Mesothelial cell of epicardium (in vitro differentiated cells): ENCODE measurements at regions not wholly inside any gene's neighbourhood (a gene's known extent, or its start where the extent isn't known, plus 50 kb on each side); places are given as distances from the start of the nearest gene placed in this dataset.

Experiments used
- DNase-seq, 2 experiments: peaks; one replicate each; pipeline ENCODE4 v3.0.0; 2021; ENCODE audit warnings: low spot score in 2 of 2; ENCODE audit not compliant: unreplicated experiment in 2 of 2
- H3K27ac Mint-ChIP-seq: 2 replicates; pipeline ENCODE4 v1.8.0; 2021; ENCODE audit warnings: mixed read lengths
- H3K27me3 Mint-ChIP-seq: 2 replicates; pipeline ENCODE4 v1.8.0; 2021; ENCODE audit warnings: low read depth, mixed read lengths
- H3K36me3 Mint-ChIP-seq: 2 replicates; pipeline ENCODE4 v1.8.0; 2021; ENCODE audit warnings: mixed read lengths
- H3K4me1 Mint-ChIP-seq: 2 replicates; pipeline ENCODE4 v1.8.0; 2021; ENCODE audit warnings: mixed read lengths
- H3K4me3 Mint-ChIP-seq: 2 replicates; pipeline ENCODE4 v1.8.0; 2021; ENCODE audit warnings: mild to moderate bottlenecking, moderate library complexity, mixed read lengths
- H3K9me3 Mint-ChIP-seq: 2 replicates; pipeline ENCODE4 v1.8.0; 2021; ENCODE audit warnings: mixed read lengths
- TF ChIP-seq, protein P1 (sequence below): fragments of 200-600 bp; sonication (generic); IDR thresholded peaks from one replicate; pipeline ENCODE4 v1.5.0; 2021; ENCODE audit warnings: antibody characterized with exemption; ENCODE audit not compliant: unreplicated experiment

DNA sequence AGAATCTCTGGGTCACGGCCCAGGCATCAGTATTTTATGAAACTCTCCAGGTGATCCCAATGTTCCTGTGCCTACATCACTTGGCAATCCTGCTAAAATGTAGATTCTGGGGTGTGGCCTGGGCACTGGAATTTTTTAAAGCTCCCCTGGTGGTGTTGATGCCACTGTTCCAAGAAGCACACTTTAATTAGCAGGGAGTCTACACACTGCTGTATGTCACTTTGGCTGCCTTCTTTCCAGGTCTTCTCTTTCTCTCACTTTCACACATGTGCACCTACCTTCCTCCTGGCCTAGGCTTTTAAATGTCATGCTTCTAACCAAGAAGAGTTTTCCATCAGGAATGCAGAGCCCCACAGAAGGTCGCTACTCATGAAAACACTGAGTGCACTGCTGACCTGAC, 136.0 kb upstream of the ALDH1B1 start:
- TF ChIP-seq, protein P1, sequence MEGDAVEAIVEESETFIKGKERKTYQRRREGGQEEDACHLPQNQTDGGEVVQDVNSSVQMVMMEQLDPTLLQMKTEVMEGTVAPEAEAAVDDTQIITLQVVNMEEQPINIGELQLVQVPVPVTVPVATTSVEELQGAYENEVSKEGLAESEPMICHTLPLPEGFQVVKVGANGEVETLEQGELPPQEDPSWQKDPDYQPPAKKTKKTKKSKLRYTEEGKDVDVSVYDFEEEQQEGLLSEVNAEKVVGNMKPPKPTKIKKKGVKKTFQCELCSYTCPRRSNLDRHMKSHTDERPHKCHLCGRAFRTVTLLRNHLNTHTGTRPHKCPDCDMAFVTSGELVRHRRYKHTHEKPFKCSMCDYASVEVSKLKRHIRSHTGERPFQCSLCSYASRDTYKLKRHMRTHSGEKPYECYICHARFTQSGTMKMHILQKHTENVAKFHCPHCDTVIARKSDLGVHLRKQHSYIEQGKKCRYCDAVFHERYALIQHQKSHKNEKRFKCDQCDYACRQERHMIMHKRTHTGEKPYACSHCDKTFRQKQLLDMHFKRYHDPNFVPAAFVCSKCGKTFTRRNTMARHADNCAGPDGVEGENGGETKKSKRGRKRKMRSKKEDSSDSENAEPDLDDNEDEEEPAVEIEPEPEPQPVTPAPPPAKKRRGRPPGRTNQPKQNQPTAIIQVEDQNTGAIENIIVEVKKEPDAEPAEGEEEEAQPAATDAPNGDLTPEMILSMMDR, result no peak
- Mint-ChIP-seq H3K9me3 (peaks cover 7% of the 10 kb centered on the region), H3K4me3 (no peak overlapping the region), H3K27ac (no peak overlapping the region), H3K4me1 (peaks cover 2% of the 10 kb centered on the region), H3K27me3 (no peaks in the 10 kb centered on the region), H3K36me3 (peaks cover 3% of the 10 kb centered on the region)
- DNase-seq, result no peak

DNA sequence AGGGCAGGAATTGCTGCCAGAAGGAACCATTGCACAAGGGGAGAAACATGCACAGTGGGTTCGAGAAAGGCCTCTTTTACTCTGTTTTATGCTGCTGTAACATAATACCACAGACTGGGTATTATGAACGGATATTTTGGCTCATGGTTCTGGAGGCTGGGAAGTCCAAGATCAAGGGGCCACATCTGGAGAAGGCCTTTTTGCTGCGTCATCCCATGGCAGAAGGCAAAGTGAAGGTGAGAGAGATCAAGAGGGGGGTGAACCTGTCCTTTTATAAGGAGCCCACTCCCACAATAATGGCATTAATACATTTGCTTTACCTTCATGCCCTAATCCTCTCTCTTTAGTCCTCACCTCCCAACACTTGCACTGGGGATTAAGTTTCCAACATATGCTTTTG, 136.9 kb upstream of the ALDH1B1 start:
- no peak overlapping the region for H3K4me3 Mint-ChIP-seq
- no peak overlapping the region for H3K27ac Mint-ChIP-seq
- peaks cover 7% of the 10 kb centered on the region for H3K9me3 Mint-ChIP-seq
- no peak for DNase-seq
- peaks cover 3% of the 10 kb centered on the region for H3K36me3 Mint-ChIP-seq
- no peaks in the 10 kb centered on the region for H3K27me3 Mint-ChIP-seq
- peaks cover 10% of the 10 kb centered on the region for H3K4me1 Mint-ChIP-seq
- TF ChIP-seq, protein P1, result no peak

DNA sequence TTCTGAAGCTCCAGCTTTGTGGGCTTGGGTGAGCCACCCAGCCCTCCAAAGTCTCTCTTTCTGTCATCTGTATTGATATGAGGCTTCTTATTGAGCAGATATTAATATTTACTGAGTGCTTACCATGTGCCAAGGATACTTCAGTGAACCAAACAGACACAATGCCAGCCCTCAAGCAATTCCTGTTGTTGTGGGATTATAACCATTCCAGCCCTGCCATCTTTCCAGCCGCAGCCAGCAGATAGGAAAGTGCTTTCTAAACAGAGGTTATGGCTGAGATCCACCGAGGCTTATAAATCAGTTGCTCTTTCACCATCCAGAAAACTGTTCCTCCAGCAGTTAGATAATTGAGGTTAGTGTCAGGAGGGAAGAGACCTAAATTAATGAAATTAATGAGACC, 137.7 kb upstream of the ALDH1B1 start:
- H3K4me3 Mint-ChIP-seq, result no peak overlapping the region
- TF ChIP-seq, protein P1, result no peak
- peaks cover 1% of the 10 kb centered on the region for H3K9me3 Mint-ChIP-seq
- H3K4me1 Mint-ChIP-seq, result peaks cover 10% of the 10 kb centered on the region
- H3K27ac Mint-ChIP-seq, result no peak overlapping the region
- peaks cover 1% of the 10 kb centered on the region for H3K36me3 Mint-ChIP-seq
- no peaks in the 10 kb centered on the region for H3K27me3 Mint-ChIP-seq
- DNase-seq, result no peak

DNA sequence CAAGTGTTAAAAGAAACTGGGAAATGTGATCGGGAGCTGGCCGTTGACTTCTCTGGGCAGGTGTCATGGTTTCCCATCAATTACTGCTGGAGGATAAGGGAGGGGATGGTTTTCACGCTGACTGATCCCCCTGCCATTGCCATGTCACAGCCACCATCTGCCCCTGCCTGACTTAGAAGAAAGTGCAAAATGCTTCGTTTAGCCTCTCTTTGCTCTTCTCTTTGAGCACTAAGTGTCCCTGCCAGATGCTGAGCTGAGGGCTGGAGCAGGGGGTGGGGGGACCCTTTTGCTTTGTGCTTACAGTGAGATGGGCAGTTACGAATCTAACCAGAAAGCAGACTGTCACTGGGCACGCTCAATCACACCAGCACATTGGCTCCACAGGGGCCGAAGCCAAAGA, 138.4 kb upstream of the ALDH1B1 start:
- Mint-ChIP-seq H3K4me1 (peaks cover 10% of the 10 kb centered on the region), H3K36me3 (no peaks in the 10 kb centered on the region), H3K27ac (no peak overlapping the region), H3K4me3 (no peak overlapping the region), H3K27me3 (no peaks in the 10 kb centered on the region), H3K9me3 (no peaks in the 10 kb centered on the region)
- TF ChIP-seq, protein P1, result no peak
- DNase-seq, result no peak

DNA sequence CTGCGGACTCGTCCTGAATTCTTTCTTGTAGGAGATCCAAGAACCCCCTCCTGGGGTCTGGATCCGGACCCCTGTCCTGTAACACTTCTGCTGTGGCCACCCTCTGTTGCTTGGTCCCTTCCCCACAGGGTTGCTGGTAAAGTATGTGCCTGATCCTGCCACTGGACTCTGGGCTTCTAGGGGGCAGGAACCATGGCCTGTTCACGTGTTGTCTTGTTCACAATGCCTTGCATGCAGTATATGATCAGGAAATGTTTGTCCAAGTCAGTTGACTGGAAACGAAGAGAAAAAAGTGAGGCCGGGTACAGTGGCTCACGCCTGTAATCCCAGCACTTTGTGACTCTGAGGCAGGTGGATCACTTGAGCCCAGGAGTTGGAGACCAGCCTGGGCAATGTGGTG, 139.3 kb upstream of the ALDH1B1 start:
- Mint-ChIP-seq H3K4me3 (no peak overlapping the region), H3K27me3 (no peaks in the 10 kb centered on the region), H3K4me1 (peaks cover 10% of the 10 kb centered on the region), H3K27ac (no peak overlapping the region), H3K36me3 (no peaks in the 10 kb centered on the region), H3K9me3 (no peaks in the 10 kb centered on the region)
- no peak for DNase-seq
- TF ChIP-seq, protein P1, result no peak
